ENCODE measurements at regions not wholly inside any gene's neighbourhood (a gene's known extent, or its start where the extent isn't known, plus 50 kb on each side); places are given as distances from the start of the nearest gene placed in this dataset.

DNA sequence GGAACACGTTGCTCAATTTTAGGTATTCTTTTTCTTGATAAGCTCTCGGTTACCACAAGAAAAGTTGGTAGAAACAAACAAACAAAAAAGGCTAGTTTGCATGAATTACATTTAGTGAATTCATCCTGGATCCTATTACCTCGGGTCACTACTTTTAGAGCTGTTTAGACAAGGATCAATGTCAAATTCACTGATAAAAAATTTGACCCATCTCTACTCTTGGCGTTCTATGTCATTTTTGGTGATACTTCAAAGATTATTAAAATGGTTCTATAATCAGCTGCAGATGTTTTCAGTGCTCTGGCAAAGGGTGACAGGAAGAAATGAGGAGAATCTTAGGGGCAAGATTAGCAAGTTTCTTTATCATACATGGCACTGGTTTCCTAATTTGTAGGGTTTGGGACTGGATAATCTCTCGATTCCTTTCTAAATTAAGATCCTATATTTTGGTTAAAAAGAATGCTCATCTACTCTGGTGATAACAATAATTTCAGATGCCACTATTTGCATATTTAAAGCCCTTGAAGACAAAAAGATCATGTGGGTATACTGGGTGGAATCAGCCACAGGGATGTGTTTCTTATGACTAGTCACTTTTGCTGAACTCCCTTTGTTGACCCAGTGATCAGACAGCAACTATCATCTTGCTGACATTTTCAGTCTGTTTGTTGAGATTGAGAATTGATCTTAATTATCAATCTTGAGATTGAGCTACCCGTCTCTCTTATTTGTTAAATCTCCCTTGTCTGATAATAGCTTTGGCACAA is 442.9 kb downstream of the AASDHPPT start:
- no peak for DNase-seq
- no peaks in the 10 kb centered on the region; the same call in 1 of the 2 replicates for H3K27me3 ChIP-seq (replicated peaks; ENCODE audit: control insufficient read depth, insufficient read depth, low read length)
- H3K4me1 ChIP-seq, result no peaks in the 10 kb centered on the region
- H3K9me3 ChIP-seq, result no peaks in the 10 kb centered on the region
- intact Hi-C loops (cut with micrococcal nuclease; ENCODE audit: unreplicated experiment), result no loop called here
- peaks cover 17% of the 10 kb centered on the region for H3K9me3 Mint-ChIP-seq (ENCODE audit: unreplicated experiment)
- ChIA-PET CTCF (no interaction called here), POLR2A (no interaction called here)
- no peaks in the 10 kb centered on the region for H3K4me1 Mint-ChIP-seq (ENCODE audit: low read depth, unreplicated experiment)
- H3K27me3 Mint-ChIP-seq (ENCODE audit: insufficient read depth, unreplicated experiment), result no peaks in the 10 kb centered on the region
- no peak overlapping the region for H3K4me3 Mint-ChIP-seq (ENCODE audit: unreplicated experiment)
- no TSS peak for BruUV-seq (replicated peaks)
- H3K36me3 Mint-ChIP-seq (ENCODE audit: insufficient read depth, unreplicated experiment), result no peaks in the 10 kb centered on the region
- H3K36me3 ChIP-seq (ENCODE audit: control insufficient read depth, insufficient read depth, low read length), result no peaks in the 10 kb centered on the region
- no peak overlapping the region for H3K4me3 ChIP-seq (ENCODE audit: low read depth, low read length)
- TF ChIP-seq, protein P1, sequence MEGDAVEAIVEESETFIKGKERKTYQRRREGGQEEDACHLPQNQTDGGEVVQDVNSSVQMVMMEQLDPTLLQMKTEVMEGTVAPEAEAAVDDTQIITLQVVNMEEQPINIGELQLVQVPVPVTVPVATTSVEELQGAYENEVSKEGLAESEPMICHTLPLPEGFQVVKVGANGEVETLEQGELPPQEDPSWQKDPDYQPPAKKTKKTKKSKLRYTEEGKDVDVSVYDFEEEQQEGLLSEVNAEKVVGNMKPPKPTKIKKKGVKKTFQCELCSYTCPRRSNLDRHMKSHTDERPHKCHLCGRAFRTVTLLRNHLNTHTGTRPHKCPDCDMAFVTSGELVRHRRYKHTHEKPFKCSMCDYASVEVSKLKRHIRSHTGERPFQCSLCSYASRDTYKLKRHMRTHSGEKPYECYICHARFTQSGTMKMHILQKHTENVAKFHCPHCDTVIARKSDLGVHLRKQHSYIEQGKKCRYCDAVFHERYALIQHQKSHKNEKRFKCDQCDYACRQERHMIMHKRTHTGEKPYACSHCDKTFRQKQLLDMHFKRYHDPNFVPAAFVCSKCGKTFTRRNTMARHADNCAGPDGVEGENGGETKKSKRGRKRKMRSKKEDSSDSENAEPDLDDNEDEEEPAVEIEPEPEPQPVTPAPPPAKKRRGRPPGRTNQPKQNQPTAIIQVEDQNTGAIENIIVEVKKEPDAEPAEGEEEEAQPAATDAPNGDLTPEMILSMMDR (IDR thresholded peaks at IDR 0.05; ENCODE audit: insufficient read depth in 1 of 2, low read depth in 1 of 2, low read length in 1 of 2, severe bottlenecking in 1 of 2, unreplicated experiment in 1 of 2), result no peak
- no peak overlapping the region for H3K27ac Mint-ChIP-seq (ENCODE audit: unreplicated experiment)

DNA sequence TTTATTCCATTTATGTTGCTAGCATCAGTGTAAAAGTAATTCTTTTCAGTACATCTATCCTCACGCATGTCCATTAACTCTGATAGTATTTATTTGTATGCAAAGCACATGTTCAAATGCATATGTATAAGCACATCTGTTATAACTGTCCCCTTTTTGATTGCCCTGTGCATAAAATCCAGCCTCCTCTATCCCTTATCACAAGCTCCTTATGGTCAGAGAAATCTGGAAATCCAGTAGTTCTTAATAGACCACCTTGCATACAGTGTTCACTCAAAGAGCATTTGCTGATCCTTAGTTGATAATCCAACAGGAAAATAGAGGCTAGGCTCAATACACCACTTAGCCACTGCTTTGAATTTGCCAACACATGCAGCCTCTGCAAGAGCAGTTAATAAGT is 443.5 kb downstream of the AASDHPPT start:
- TF ChIP-seq, protein P1 (IDR thresholded peaks at IDR 0.05; ENCODE audit: insufficient read depth in 1 of 2, low read depth in 1 of 2, low read length in 1 of 2, severe bottlenecking in 1 of 2, unreplicated experiment in 1 of 2), result no peak
- H3K9me3 ChIP-seq, result no peaks in the 10 kb centered on the region
- H3K27me3 ChIP-seq (replicated peaks; ENCODE audit: control insufficient read depth, insufficient read depth, low read length), result no peaks in the 10 kb centered on the region; the same call in 1 of the 2 replicates
- Mint-ChIP-seq H3K4me3 (ENCODE audit: unreplicated experiment) (no peak overlapping the region), H3K4me1 (ENCODE audit: low read depth, unreplicated experiment) (no peaks in the 10 kb centered on the region), H3K9me3 (ENCODE audit: unreplicated experiment) (peaks cover 14% of the 10 kb centered on the region), H3K27me3 (ENCODE audit: insufficient read depth, unreplicated experiment) (no peaks in the 10 kb centered on the region), H3K36me3 (ENCODE audit: insufficient read depth, unreplicated experiment) (no peaks in the 10 kb centered on the region), H3K27ac (ENCODE audit: unreplicated experiment) (no peak overlapping the region)
- intact Hi-C loops (cut with micrococcal nuclease; ENCODE audit: unreplicated experiment), result no loop called here
- BruUV-seq (replicated peaks), result no TSS peak
- DNase-seq, result no peak
- ChIA-PET CTCF (no interaction called here), POLR2A (no interaction called here)
- no peaks in the 10 kb centered on the region for H3K36me3 ChIP-seq (ENCODE audit: control insufficient read depth, insufficient read depth, low read length)
- no peaks in the 10 kb centered on the region for H3K4me1 ChIP-seq
- no peak overlapping the region for H3K4me3 ChIP-seq (ENCODE audit: low read depth, low read length)

DNA sequence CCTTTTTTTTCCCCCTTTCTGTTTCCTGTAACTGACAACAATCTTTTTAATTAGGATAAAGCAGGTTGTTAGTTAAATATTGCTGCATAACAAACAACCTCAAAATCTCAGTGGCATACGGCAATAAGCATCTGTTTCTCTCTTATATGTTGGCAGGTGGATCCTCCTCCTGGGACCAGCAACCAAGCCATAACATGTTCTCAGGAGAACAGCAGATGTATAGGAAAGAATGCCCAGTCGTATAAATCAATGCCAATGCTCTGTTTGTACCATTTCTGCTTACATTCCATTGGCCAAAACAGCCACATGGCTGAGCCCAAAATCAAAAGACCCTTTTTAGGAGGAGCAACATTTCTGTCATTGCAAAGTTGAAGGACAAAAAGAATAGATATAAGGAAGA is 445.7 kb downstream of the AASDHPPT start:
- intact Hi-C loops (cut with micrococcal nuclease; ENCODE audit: unreplicated experiment), result no loop called here
- H3K4me3 ChIP-seq (ENCODE audit: low read depth, low read length), result no peak overlapping the region
- Mint-ChIP-seq H3K4me3 (ENCODE audit: unreplicated experiment) (no peak overlapping the region), H3K27ac (ENCODE audit: unreplicated experiment) (no peak overlapping the region), H3K27me3 (ENCODE audit: insufficient read depth, unreplicated experiment) (no peaks in the 10 kb centered on the region), H3K36me3 (ENCODE audit: insufficient read depth, unreplicated experiment) (no peaks in the 10 kb centered on the region), H3K4me1 (ENCODE audit: low read depth, unreplicated experiment) (no peaks in the 10 kb centered on the region), H3K9me3 (ENCODE audit: unreplicated experiment) (peaks cover 30% of the 10 kb centered on the region)
- ChIA-PET POLR2A (no interaction called here), CTCF (no interaction called here)
- TF ChIP-seq, protein P1 (IDR thresholded peaks at IDR 0.05; ENCODE audit: insufficient read depth in 1 of 2, low read depth in 1 of 2, low read length in 1 of 2, severe bottlenecking in 1 of 2, unreplicated experiment in 1 of 2), result no peak
- no peaks in the 10 kb centered on the region for H3K9me3 ChIP-seq
- no peaks in the 10 kb centered on the region; the same call in 1 of the 2 replicates for H3K27me3 ChIP-seq (replicated peaks; ENCODE audit: control insufficient read depth, insufficient read depth, low read length)
- DNase-seq, result no peak
- H3K36me3 ChIP-seq (ENCODE audit: control insufficient read depth, insufficient read depth, low read length), result no peaks in the 10 kb centered on the region
- BruUV-seq (replicated peaks), result no TSS peak
- H3K4me1 ChIP-seq, result no peaks in the 10 kb centered on the region

Data from Caco-2 (cell line).